ENCODE measurements at regions not wholly inside any gene's neighbourhood (a gene's known extent, or its start where the extent isn't known, plus 50 kb on each side); places are given as distances from the start of the nearest gene placed in this dataset.
"Not testable (repeated sequence)": the region's sequence is repeated elsewhere in the genome, so short reads cannot be mapped to it uniquely, and the experiment has no call there.

DNA sequence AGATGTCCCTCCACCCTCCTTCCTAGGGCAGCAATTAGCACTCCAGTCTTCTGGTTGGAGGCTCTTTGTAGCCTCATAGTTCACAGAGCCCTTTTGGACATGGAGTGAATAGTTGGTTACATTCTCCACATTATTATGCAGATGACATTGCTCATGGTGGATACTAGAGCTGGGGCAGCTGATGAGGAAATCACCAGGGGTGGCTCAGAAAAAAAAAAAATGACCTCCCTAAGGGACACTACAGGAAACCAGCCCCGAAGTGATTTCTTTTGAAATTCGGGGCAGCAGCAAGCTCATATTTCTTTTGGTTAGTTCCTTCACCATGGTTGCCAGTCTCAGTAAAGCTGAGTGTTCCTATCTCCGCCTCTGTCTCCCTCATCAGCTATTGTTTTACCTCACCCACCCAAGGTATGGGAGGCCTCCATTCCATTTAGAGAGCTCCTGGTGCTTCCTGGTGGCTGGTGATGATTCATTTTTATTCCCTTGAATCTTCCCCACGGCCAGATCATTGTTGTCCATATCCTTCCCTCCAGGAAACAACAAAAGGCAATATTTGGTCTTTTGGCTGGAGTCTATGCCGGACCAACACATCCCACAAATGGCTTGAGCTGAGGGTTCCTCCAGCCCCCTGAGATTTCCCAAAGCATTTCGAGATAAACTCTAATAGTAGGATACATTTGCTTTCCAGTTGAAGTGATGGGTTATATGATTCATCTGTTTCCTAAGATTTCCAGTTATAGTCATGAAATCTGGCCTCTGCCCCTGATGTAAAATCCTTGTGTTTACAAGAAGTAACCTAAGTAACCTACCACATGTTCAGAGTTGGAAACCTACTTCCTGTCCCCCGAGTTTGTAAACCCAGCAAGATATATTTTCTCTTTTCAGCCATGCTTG lies 56.2 kb upstream of the NID2 start:
- no peak for DNase-seq (ENCODE audit: low read depth)
- H3K4me3 ChIP-seq (ENCODE audit: low read depth, low read length) = no peak overlapping the region
- TF ChIP-seq, protein P1, sequence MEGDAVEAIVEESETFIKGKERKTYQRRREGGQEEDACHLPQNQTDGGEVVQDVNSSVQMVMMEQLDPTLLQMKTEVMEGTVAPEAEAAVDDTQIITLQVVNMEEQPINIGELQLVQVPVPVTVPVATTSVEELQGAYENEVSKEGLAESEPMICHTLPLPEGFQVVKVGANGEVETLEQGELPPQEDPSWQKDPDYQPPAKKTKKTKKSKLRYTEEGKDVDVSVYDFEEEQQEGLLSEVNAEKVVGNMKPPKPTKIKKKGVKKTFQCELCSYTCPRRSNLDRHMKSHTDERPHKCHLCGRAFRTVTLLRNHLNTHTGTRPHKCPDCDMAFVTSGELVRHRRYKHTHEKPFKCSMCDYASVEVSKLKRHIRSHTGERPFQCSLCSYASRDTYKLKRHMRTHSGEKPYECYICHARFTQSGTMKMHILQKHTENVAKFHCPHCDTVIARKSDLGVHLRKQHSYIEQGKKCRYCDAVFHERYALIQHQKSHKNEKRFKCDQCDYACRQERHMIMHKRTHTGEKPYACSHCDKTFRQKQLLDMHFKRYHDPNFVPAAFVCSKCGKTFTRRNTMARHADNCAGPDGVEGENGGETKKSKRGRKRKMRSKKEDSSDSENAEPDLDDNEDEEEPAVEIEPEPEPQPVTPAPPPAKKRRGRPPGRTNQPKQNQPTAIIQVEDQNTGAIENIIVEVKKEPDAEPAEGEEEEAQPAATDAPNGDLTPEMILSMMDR (IDR thresholded peaks at IDR 0.05; ENCODE audit: control insufficient read depth, extremely low read depth, insufficient read depth) = no peak

DNA sequence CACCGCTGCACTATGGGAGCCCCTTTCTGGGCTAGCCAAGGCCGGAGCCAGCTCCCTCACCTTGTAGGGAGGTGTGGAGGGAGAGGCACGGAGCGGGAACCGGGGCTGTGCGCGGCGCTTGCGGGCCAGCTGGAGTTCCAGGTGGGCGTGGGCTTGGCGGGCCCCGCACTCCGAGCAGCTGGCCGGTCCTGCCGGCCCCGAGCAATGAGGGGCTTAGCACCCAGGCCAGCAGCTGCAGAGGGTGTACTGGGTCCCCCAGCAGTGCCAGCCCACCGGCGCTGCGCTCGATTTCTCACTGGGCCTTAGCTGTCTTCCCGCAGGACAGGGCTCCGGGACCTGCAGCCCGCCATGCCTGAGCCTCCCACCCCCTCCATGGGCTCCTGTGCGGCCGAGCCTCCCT lies 53.3 kb upstream of the NID2 start:
- not testable (repeated sequence) for DNase-seq (ENCODE audit: low read depth)

DNA sequence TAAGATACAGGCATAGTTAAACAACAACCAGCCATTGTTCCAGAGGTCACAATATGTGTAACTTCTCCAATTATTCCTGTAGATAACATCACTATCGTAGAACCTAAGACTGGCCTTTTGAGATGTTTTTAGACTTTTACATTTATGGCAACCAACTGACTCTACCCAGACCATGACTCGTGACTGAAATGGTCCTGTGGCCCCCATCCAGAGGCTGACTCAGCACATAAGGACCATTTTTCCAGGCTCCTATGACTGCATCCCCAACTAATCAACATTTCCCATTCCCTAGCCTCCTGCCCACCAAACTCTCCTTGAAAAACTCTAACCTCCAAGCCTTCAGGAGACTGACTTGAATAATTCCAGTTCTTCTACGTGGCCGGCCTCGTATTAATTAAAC lies 52.6 kb upstream of the NID2 start:
- H3K4me3 ChIP-seq (ENCODE audit: low read depth, low read length) = no peak overlapping the region
- TF ChIP-seq, protein P1 (IDR thresholded peaks at IDR 0.05; ENCODE audit: control insufficient read depth, extremely low read depth, insufficient read depth) = no peak
- DNase-seq (ENCODE audit: low read depth) = no peak

More for the DNA sequence above, 53.3 kb upstream of the NID2 start:
- H3K4me3 ChIP-seq (ENCODE audit: low read depth, low read length) = not testable (repeated sequence)

DNA sequence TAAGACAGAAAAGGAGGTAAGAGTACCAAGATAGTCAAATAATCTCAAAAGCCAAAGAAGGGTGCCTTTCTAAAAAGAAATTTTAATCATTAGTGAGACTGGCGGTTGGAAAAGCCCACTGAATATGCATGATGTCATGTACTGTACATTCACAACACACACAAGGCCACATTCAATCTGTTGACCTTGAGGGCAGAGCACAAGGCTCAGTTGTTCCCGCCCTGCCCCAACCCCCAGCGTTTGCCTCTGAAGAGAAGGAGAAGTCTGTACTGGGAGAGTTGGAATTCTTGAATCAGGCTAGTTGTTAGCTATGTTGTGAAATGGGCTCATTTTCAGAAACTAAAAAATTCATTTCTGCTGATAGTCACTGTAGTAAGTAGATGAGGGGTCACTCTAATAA lies 50.2 kb upstream of the NID2 start:
- H3K4me3 ChIP-seq (ENCODE audit: low read depth, low read length) = no peak overlapping the region
- TF ChIP-seq, protein P1 (IDR thresholded peaks at IDR 0.05; ENCODE audit: control insufficient read depth, extremely low read depth, insufficient read depth) = no peak
- DNase-seq (ENCODE audit: low read depth) = no peak
